GM12865 (cell line): ENCODE measurements at regions not wholly inside any gene's neighbourhood (a gene's known extent, or its start where the extent isn't known, plus 50 kb on each side); places are given as distances from the start of the nearest gene placed in this dataset.

ENCODE experiments used
- DNase-seq: peaks from one replicate; pipeline ENCODE4 v3.0.0; 2010; ENCODE audit warnings: low read depth
- H3K4me3 ChIP-seq: 2 replicates; pipeline ENCODE4 v1.5.1; 2011; ENCODE audit warnings: mild to moderate bottlenecking, low read depth, low read length, control low read depth
- CTCF ChIP-seq: IDR thresholded peaks from 2 replicates; pipeline ENCODE4 v1.5.1; 2011; ENCODE audit warnings: low read length, control low read depth, low read depth, inconsistent platforms; ENCODE audit not compliant: insufficient read depth; ENCODE audit errors: missing control alignments

- no peak for DNase-seq
- TF ChIP-seq CTCF = no peak
- no peak overlapping the region for H3K4me3 ChIP-seq
Observed at GRCh38 chr20:7275645-7276237, 508.3 kb downstream of the BMP2 start.

GRCh38 chr20:7285918-7286556 lies 518.6 kb downstream of the BMP2 start:
- no peak overlapping the region for H3K4me3 ChIP-seq
- TF ChIP-seq CTCF = peak; percentile 81
- peak; percentile 76 for DNase-seq

GRCh38 chr20:7291323-7291943 lies 523.9 kb downstream of the BMP2 start:
- no peak overlapping the region for H3K4me3 ChIP-seq
- TF ChIP-seq CTCF = no peak
- DNase-seq = no peak

- H3K4me3 ChIP-seq = no peak overlapping the region
- DNase-seq = no peak
- no peak for TF ChIP-seq CTCF
Observed at GRCh38 chr20:7291946-7292345, 524.5 kb downstream of the BMP2 start.

- TF ChIP-seq CTCF = no peak
- DNase-seq = no peak
- no peak overlapping the region for H3K4me3 ChIP-seq
Observed at GRCh38 chr20:7294816-7295360, 527.4 kb downstream of the BMP2 start.

GRCh38 chr20:7301807-7302206 lies 534.3 kb downstream of the BMP2 start:
- H3K4me3 ChIP-seq = no peak overlapping the region
- DNase-seq = no peak
- no peak for TF ChIP-seq CTCF
